NB4 (cell line): ENCODE measurements at regions not wholly inside any gene's neighbourhood (a gene's known extent, or its start where the extent isn't known, plus 50 kb on each side); places are given as distances from the start of the nearest gene placed in this dataset.

Experiments used
- DNase-seq: peaks from one replicate; pipeline ENCODE4 v3.0.0; 2010; ENCODE audit warnings: low read depth
- H3K4me3 ChIP-seq: one replicate; pipeline ENCODE4 v1.5.1; 2011; ENCODE audit warnings: mild to moderate bottlenecking, low read depth, low read length, moderate library complexity
- CTCF ChIP-seq: IDR thresholded peaks from one replicate; pipeline ENCODE4 v1.5.1; 2012; ENCODE audit warnings: low read depth, low read length
- MAX ChIP-seq: IDR thresholded peaks from 2 replicates; pipeline ENCODE4 v1.6.1; 2011; ENCODE audit warnings: low read depth, low read length
- MYC ChIP-seq: IDR thresholded peaks from 2 replicates; pipeline ENCODE4 v1.6.1; 2011; ENCODE audit warnings: low read depth, low read length
- POLR2A ChIP-seq: IDR thresholded peaks from 2 replicates; pipeline ENCODE4 v1.6.1; 2011; ENCODE audit warnings: mild to moderate bottlenecking; ENCODE audit not compliant: insufficient read length; ENCODE audit errors: extremely low read depth

DNA sequence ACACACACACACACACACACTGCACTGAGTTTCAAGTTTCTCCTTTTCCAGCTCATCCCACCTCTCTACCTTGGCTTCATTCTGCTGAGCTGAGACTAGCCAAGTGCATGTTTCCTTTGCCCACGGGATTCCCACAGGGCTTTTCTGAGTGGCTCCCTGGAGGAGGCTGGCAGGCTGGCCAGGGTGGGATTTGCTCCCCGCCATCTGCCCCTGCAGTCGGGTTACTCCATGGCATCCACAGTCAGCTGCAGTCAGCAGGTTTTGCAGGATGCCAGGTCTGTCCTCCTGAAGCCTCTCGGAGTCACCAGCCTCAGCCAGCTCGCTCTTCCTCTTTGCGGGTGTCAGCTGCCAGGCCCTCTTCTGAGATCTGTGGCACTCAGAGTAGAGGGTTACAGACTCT lies 783.7 kb upstream of the SOX11 start:
- DNase-seq = no peak
- TF ChIP-seq CTCF (no peak), POLR2A (no peak), MAX (no peak), MYC (no peak)

GRCh38 chr2:4909346-4910009 lies 782.7 kb upstream of the SOX11 start:
- no peak overlapping the region for H3K4me3 ChIP-seq
- TF ChIP-seq MYC (no peak), CTCF (no peak), MAX (no peak), POLR2A (no peak)
- no peak for DNase-seq

More for the DNA sequence above, 783.7 kb upstream of the SOX11 start:
- no peak overlapping the region for H3K4me3 ChIP-seq

DNA sequence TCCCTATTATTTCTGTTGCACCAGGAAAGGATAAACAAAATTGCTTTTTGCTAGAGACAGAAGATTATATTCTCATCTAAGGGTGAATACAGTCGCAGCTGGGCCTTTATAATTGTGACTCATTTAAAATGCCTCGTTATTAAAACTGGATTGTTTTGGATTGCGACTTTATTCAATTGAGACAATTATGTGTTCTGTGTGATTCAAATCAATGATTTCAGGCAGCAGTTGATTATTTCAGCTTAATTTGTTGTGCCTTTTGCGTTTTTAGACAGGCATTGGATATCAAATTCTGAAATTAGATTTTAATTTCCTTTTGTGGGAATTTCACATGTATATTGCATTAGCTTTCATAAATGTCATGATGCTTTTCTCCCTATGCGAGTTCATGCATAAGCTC lies 778.1 kb upstream of the SOX11 start:
- no peak for DNase-seq
- TF ChIP-seq MAX (no peak), MYC (no peak), CTCF (no peak), POLR2A (no peak)
- H3K4me3 ChIP-seq = no peak overlapping the region

- H3K4me3 ChIP-seq = no peak overlapping the region
- DNase-seq = peak; percentile 6
- no peak for TF ChIP-seq CTCF
- TF ChIP-seq MAX = no peak
- TF ChIP-seq POLR2A = no peak
- no peak for TF ChIP-seq MYC
Measured at GRCh38 chr2:4914551-4914950, 777.6 kb upstream of the SOX11 start.

- TF ChIP-seq MAX (no peak), POLR2A (no peak), CTCF (no peak)
- no peak for DNase-seq
- H3K4me3 ChIP-seq = no peak overlapping the region
Measured at GRCh38 chr2:4915357-4915756, 776.8 kb upstream of the SOX11 start.
